ENCODE measurements at regions not wholly inside any gene's neighbourhood (a gene's known extent, or its start where the extent isn't known, plus 50 kb on each side); places are given as distances from the start of the nearest gene placed in this dataset.

- H3K36me3 ChIP-seq (ENCODE audit: low read depth): no peaks in the 10 kb centered on the region
- ATAC-seq (no peak), DNase-seq (no peak)
- no peaks in the 10 kb centered on the region for H3K4me1 ChIP-seq (ENCODE audit: low read depth)
- TF ChIP-seq CTCF (IDR thresholded peaks at IDR 0.05): no peak
- no peaks in the 10 kb centered on the region for H3K9me3 ChIP-seq
- no peak overlapping the region for H3K4me3 ChIP-seq
- intact Hi-C loops (cut with DNase I, micrococcal nuclease): no loop called here
Measured at GRCh38 chr3:140752499-140752898, 74.6 kb downstream of the TRIM42 start.

- H3K4me1 ChIP-seq (ENCODE audit: low read depth): no peaks in the 10 kb centered on the region
- no peak overlapping the region for H3K4me3 ChIP-seq
- H3K36me3 ChIP-seq (ENCODE audit: low read depth): no peaks in the 10 kb centered on the region
- ATAC-seq: no peak
- DNase-seq: no peak
- intact Hi-C loops (cut with DNase I, micrococcal nuclease): no loop called here
- no peaks in the 10 kb centered on the region for H3K9me3 ChIP-seq
- no peak for TF ChIP-seq CTCF (IDR thresholded peaks at IDR 0.05)
Measured at GRCh38 chr3:140753865-140754754, 76.2 kb downstream of the TRIM42 start.

- no peak for TF ChIP-seq CTCF (IDR thresholded peaks at IDR 0.05)
- Histone ChIP-seq H3K36me3 (ENCODE audit: low read depth) (no peaks in the 10 kb centered on the region), H3K4me3 (no peak overlapping the region), H3K9me3 (no peaks in the 10 kb centered on the region), H3K4me1 (ENCODE audit: low read depth) (no peaks in the 10 kb centered on the region)
- intact Hi-C loops (cut with DNase I, micrococcal nuclease): no loop called here
- DNase-seq (no peak), ATAC-seq (no peak)
Measured at GRCh38 chr3:140754936-140755335, 77.1 kb downstream of the TRIM42 start.

GRCh38 chr3:140756240-140757016 lies 78.6 kb downstream of the TRIM42 start:
- intact Hi-C loops (cut with DNase I, micrococcal nuclease): no loop called here
- H3K4me3 ChIP-seq: no peak overlapping the region
- no peak for DNase-seq
- TF ChIP-seq CTCF (IDR thresholded peaks at IDR 0.05): no peak
- H3K4me1 ChIP-seq (ENCODE audit: low read depth): no peaks in the 10 kb centered on the region
- no peak for ATAC-seq
- no peaks in the 10 kb centered on the region for H3K36me3 ChIP-seq (ENCODE audit: low read depth)
- no peaks in the 10 kb centered on the region for H3K9me3 ChIP-seq

GRCh38 chr3:140758791-140759444 lies 81.1 kb downstream of the TRIM42 start:
- no peak for DNase-seq

More at GRCh38 chr3:140758791-140759444, 81.1 kb downstream of the TRIM42 start:
- no peaks in the 10 kb centered on the region for H3K4me1 ChIP-seq (ENCODE audit: low read depth)
- ATAC-seq: no peak
- intact Hi-C loops (cut with DNase I, micrococcal nuclease): no loop called here
- H3K4me3 ChIP-seq: no peak overlapping the region
- no peaks in the 10 kb centered on the region for H3K36me3 ChIP-seq (ENCODE audit: low read depth)
- TF ChIP-seq CTCF (IDR thresholded peaks at IDR 0.05): no peak
- H3K9me3 ChIP-seq: no peaks in the 10 kb centered on the region
